UCSD-AML1 (cell line): ENCODE measurements at regions not wholly inside any gene's neighbourhood (a gene's known extent, or its start where the extent isn't known, plus 50 kb on each side); places are given as distances from the start of the nearest gene placed in this dataset.

ENCODE experiments used
- DNase-seq: peaks from one replicate; lab custom pipeline; 2025; ENCODE audit not compliant: unreplicated experiment; lab: John Stamatoyannopoulos, UW

DNA sequence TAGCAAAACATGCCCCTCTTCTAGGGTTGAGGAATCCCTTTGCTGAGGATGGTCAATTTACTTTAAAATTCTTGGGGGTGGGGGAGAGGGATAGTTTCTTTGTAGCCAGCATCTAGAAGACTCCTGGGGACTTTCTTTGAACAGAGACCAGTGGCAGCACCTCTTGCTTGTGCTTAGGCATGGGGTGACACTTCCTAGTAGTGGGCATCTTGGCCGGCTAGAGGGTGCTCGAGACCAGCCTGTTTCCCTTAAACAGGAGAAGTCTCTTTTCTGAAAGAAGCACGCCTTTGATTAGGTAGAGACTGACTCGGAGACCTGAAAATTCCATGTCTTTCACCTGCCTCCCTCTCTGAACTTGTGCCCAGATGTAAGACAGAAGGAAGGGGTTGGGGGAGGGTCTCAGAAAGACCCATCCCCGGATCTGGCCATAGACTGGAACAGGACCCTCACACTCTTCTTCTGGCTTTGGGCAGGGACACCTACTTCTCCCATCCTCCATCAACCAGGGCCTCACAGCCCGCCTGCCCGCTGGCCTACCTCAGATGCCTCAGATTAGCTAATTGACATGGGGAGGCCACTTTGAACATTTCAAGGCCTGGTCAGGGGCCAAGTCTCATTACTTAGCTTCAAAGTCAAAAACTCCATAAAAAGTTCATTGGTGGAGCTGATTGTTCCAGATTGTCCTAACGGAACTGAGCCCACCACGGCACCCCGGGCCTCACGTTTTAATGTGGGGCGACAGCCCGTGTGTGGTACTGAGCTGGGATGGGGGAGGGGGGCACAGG lies 172.2 kb downstream of the CDC5L start:
- DNase-seq: no peak

- DNase-seq: no peak
Measured at GRCh38 chr6:44560458-44561059, 173.1 kb downstream of the CDC5L start.

GRCh38 chr6:44561060-44561623 lies 173.6 kb downstream of the CDC5L start:
- DNase-seq: no peak

DNA sequence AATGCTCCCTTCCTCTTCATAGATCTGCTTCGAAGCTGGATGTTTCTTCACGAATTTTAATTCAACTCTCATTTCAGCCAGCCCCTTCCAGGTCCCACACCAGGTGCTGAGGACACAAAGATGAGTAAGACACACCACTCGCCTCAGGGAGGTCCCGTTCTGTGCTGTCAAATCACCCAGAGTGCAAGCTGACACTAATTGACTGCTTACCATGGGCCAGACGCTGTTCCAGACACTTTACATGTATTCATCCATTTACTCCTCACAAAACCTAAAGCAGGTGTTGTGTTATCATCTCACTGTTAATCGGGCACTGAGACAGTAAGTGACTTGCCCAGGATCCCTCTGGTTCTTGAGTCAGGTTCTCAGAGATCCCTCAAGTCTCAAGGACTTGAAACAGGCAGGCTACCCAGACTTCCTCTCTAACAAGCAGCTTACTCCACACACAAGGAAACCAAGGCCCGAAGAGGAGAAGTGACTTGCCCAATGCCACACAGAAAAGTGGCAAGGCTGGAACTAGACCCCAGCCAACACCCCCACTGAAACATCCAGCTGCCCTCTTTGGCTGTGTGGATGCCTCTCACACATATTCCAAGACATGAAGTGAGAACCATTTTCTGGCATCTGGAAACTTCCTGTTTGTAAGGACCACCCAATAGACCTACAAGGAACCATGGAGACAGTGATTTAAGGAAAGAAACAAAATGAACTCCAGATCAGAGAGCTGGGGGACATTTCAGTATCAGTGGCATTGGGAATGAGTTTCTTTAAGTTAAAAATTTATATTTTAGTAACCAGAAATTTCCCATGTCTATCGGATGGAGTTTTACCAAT lies 174.5 kb downstream of the CDC5L start:
- no peak for DNase-seq

GRCh38 chr6:44563397-44563796 lies 175.9 kb downstream of the CDC5L start:
- DNase-seq: no peak

DNA sequence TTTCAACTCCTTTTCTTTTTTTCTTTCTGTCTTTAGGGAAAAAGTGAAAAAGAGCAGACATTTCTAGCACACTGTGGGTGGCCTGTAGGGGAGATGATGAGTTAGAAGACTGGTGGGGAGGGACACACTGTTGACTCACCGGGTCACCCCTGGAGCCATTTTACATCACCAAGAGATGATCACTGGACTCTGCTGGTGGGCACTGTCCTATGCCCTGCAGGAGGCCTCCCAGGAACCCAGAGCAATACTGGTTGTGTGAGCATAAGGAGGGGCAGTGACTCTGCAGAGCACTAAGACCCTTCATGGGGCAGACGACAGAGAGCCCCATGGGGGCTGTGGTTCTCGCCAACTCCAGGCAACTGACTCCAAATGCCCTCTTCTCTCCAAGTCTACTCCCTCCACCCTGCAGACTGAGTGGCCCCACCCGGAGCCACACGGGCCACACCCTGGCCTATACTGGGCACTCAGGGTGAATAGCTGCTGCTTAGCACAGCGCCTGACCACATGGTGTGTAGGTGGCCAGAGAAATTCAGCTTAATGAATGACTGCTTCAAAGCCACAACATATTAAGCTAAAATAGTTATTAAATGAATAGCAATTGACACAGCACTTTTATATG lies 177.5 kb downstream of the CDC5L start:
- no peak for DNase-seq

GRCh38 chr6:44567406-44567805 lies 179.9 kb downstream of the CDC5L start:
- DNase-seq: no peak

- DNase-seq: no peak
Measured at GRCh38 chr6:44569131-44569530, 181.6 kb downstream of the CDC5L start.

DNA sequence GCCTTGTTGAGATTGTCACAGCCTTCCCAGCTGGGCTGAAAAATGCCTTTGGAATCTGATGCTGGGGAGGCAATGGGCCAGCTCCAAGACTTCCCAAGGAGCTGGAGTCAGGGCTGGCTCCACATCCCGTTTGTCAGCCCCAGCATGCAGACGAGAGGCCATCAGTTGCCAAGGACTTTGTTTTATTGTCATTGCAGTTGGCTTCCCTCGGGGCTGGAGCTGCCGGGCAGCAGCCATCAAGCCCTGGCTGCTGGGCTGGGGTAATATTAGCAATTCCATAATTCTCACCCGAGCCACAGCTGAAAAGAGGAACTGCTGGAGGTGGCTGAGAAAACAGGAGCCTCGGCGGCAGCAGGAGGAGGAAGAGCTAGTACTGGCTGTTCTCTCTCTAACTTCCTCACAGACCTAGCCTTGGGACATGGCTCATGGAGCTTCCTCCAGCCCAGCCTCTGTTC lies 182.5 kb downstream of the CDC5L start:
- DNase-seq: peak; percentile 62

DNA sequence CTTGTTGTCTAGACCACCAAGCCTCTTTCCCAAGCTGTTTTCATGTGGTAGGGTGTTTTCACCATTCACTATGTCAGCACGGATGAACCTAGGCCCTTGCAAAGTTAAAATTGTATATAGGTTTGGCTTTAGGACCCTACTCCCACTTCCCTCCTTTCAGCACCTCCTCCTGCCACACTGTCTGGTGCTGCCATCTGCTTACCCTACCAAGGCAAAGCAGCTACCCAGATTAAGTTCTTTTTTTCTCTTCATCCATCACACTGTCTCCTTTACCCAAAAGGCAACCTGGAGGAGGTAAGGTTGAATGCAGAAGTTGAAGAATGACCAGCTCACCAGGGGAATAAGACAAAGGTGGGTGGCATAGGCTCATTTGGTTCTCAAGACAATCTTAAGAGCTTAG lies 184.0 kb downstream of the CDC5L start:
- DNase-seq: no peak

DNA sequence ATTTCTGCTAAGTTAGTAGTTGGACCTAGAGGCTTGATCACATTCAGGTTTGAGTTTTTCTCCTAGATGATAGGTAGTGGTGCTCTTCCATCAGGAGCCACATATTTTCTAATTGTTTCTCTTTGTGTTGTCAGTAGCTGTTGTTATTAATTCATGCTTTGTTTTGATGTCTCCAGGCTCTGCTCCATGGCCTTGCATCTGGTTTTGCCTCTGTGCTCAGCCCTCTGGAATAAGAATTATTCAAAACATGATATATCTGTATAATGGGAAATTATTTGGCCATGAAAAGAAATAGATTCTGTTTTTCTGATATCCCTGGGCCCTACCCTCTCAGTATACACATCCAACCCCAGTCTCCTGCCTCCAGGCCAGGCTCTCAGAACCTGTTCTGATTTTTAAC lies 184.8 kb downstream of the CDC5L start:
- DNase-seq: no peak

DNA sequence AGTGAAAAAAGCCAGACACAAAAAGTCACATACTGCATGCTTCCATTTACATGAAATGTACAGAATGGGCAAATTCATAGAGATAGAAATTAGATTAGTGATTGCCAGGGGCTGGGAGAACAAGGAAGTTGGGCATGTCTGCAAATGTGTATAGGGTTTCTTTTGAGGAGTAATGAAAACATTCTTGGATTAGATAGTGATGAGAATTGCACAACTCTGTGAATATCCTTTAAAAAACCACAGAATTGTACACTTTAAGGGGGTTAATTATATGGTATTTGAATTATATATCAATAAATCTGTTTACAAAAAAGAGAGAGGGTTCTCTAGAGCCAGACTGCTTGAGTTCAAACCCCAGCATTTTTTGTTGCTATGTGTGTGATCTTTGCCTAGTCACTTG lies 188.1 kb downstream of the CDC5L start:
- no peak for DNase-seq

DNA sequence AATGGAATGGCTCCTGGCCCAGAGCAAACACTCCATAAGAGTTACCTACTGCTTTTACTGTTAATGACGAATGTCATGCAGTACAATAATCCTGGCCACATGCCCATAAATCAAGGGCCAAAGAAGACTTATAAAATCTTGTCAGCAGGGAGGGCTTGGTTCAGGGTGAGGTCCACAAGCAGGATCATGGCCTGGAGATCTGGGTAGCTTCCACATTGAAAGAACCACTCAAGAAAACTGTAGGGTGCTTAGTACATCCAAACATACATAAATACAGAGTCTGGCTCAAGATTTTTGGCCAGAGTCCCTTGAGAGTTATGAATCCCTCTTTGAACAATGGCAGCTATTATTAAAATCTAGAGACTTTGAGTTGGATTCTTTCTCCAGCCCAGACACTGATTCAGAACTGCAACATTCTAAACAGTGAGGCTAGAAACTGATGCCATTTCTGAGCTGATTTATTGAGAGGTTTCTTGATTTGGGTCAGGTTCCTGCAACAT lies 188.7 kb downstream of the CDC5L start:
- DNase-seq: no peak

DNA sequence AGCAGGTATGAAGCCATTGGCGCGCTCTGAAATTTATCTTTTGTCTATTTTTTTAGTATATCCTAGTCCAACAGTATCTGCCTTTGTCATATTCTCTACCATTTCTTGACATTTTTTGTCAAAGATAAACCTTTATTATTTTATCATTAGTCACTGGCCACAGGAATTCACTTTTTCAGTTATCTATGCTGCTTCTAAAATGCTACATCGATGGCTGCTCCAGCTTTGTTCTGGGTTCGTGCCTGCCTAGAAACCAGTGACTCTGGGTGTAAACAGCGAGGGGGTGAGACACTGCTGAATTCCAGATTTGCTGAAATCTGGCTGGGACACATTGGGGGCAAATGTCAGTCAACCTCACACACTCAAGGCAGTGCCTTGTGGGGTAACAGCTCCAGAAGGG lies 193.4 kb downstream of the CDC5L start:
- DNase-seq: no peak

GRCh38 chr6:44582930-44583329 lies 195.4 kb downstream of the CDC5L start:
- DNase-seq: no peak

DNA sequence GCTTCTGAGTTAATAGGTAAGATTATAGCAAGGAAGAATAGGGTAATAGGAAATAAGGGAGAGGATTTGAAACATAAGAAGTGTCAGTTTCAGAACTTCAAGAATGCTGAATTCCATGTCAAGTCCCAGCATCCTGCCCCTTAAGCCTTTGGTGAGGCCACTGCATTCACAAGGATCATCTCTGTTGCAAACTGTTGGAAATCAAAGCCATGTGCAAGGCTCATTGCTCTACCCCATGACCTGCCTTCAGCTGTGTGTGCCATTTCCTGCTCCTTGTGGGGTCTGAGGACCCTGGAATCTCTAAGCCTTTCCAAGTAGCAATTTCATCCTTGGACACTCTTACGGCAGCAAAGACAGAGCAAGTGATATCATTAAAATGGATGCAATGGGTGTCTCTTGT lies 203.0 kb downstream of the CDC5L start:
- DNase-seq: no peak

GRCh38 chr6:44593539-44593944 lies 206.0 kb downstream of the CDC5L start:
- no peak for DNase-seq

DNA sequence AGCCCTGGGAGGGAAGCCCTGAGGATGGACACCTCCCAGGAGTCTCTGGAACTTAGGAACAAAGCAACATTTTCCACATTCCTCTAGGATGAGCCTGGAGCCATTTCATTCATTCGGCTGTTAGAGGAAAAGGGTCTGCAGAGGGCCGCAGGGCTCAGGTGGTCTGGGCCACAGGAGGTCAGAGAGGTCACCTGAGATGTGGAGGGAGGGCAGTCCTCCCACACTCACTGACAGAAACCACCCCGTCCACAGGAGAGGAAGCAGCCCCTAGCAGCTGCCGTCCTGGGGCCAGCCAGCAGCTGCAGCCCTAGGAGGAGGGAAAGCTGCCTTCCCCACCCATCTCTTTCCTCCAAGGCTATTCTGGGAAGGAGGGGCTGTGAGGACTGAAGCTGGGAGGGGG lies 207.0 kb downstream of the CDC5L start:
- DNase-seq: no peak

- no peak for DNase-seq
Measured at GRCh38 chr6:44598679-44599078, 211.2 kb downstream of the CDC5L start.

DNA sequence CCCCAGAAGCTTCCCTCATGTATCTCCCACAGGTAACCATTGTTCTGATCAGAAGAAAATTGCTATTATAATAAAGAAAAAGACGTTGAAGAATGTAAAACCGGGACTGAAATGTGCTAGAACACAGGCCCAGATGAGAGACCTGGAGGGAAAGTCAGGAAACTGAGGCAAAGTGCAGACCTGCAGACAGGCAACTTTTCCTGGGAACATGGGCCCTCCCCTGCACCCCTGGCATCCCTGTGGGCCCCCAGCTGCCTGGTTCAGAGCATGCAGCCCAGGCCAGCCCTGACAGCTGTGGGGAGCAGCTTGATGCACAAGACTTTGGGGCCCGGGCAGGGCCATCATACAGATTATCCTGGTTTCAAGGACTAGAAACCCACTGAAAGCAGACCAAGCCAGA lies 212.2 kb downstream of the CDC5L start:
- DNase-seq: no peak
